Activated naive CD4-positive, alpha-beta T cell treated with anti-CD3 and anti-CD28 coated beads for 36 hours (primary cell): ENCODE measurements at regions not wholly inside any gene's neighbourhood (a gene's known extent, or its start where the extent isn't known, plus 50 kb on each side); places are given as distances from the start of the nearest gene placed in this dataset.
"Not testable (repeated sequence)": the region's sequence is repeated elsewhere in the genome, so short reads cannot be mapped to it uniquely, and the experiment has no call there.

ENCODE experiments used
- CTCF ChIA-PET: fragments of 350-600 bp; sonication (Branson Sonifier 250); formaldehyde crosslinking; loops from one replicate; lab custom pipeline; 2021; ENCODE audit warnings: antibody characterized with exemption; lab: Charles Lee
- DNase-seq: peaks from one replicate; pipeline ENCODE4 v3.0.0-alpha.2; 2020
- H3K27ac Mint-ChIP-seq: one replicate; pipeline ENCODE4 v1.8.0; 2021; ENCODE audit warnings: mild to moderate bottlenecking, mixed read lengths
- H3K27me3 Mint-ChIP-seq: one replicate; pipeline ENCODE4 v1.8.0; 2021; ENCODE audit warnings: low read depth, mixed read lengths
- H3K36me3 Mint-ChIP-seq: one replicate; pipeline ENCODE4 v1.8.0; 2021; ENCODE audit warnings: low read depth, mixed read lengths
- H3K4me1 Mint-ChIP-seq: one replicate; pipeline ENCODE4 v1.8.0; 2021; ENCODE audit warnings: low read depth, mixed read lengths
- H3K4me3 Mint-ChIP-seq: one replicate; pipeline ENCODE4 v1.8.0; 2021; ENCODE audit warnings: mild to moderate bottlenecking, moderate library complexity, mixed read lengths
- H3K9me3 Mint-ChIP-seq: one replicate; pipeline ENCODE4 v1.8.0; 2021; ENCODE audit warnings: mixed read lengths
- intact Hi-C: fragments of 100-400 bp; cut with micrococcal nuclease; formaldehyde crosslinking; loops from one replicate; pipeline ENCODE4 v1.15.1; 2023

DNA sequence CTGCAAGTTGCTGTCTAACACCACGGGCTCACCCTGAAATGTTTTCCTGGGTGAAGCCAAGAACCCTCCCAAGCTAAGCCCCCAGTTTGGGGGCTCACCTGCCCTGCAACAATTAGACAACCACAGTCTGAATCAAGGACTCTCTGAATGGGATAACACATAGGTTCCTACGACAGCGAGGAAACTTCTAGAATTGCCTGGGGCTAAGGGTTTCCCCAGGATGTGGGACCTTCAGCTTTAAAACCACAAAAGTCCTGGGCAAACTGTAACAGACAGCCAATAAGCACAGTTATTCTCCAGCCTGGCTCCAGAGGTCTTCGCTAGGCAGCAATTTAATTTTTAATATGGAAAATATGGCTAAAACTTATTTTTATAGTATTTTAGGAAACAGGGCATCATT is 162.6 kb downstream of the PRKX start:
- Mint-ChIP-seq H3K36me3 (no peaks in the 10 kb centered on the region), H3K4me1 (no peaks in the 10 kb centered on the region), H3K4me3 (no peak overlapping the region), H3K27ac (no peak overlapping the region), H3K27me3 (peaks cover 15% of the 10 kb centered on the region), H3K9me3 (no peaks in the 10 kb centered on the region)
- DNase-seq = no peak
- CTCF ChIA-PET = no interaction called here
- intact Hi-C loops = no loop called here

DNA sequence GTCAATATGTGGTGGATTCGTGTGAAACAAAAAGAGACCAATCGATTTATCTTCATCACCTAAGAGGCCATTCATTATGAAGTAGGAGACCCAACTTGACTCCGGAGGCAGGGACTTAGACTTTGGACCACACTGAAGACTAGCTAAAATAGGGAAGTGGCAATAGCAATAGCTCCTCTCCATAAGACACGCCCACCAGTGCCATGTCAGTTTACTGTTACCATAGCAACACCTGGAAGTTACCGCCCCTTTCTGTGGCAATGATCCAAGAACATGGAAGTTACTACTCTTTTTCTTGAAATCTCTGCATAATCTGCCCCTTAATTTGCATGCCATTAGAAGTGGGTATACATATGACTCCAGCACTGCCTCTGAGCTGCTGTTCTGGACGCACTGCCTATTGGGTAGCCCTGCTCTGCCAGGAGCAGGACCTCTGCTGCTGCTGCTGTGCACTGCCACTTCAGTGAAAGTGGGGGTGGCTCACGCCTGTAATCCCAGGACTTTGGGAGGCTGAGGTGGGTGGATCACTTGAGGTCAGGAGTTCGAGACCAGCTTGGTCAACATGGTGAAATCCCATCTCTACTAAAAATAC is 163.2 kb downstream of the PRKX start:
- intact Hi-C loops = no loop called here
- no peaks in the 10 kb centered on the region for H3K4me1 Mint-ChIP-seq
- H3K36me3 Mint-ChIP-seq = no peaks in the 10 kb centered on the region
- no peak for DNase-seq
- no peak overlapping the region for H3K4me3 Mint-ChIP-seq
- no peak overlapping the region for H3K27ac Mint-ChIP-seq
- peaks cover 15% of the 10 kb centered on the region for H3K27me3 Mint-ChIP-seq
- CTCF ChIA-PET = no interaction called here
- H3K9me3 Mint-ChIP-seq = no peaks in the 10 kb centered on the region

DNA sequence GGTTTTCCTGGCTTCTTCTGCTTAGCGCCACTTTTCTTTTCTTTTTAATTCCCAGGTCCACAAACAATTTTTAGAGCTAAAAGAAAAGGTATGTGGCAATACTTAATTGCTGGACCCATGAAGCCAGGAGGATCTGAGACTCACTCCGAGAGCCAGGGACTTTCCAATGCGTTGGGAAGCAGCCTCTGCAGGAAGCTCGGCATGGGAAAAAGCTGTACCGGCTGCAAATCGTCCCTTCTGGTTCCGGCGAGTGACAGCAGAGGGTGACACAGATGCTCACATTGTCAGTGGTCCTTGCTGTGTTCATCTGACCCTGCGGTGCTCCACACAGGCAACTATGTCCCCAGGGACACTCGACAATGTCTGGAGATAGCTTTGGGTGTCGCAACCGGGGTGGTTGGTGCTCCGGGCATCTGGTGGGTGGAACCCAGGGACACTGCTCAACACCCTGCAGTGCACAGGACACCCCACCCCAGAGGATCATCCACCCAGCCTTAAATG is 164.0 kb downstream of the PRKX start:
- peaks cover 15% of the 10 kb centered on the region for H3K27me3 Mint-ChIP-seq
- no peaks in the 10 kb centered on the region for H3K4me1 Mint-ChIP-seq
- no peaks in the 10 kb centered on the region for H3K36me3 Mint-ChIP-seq
- no peaks in the 10 kb centered on the region for H3K9me3 Mint-ChIP-seq
- no peak overlapping the region for H3K4me3 Mint-ChIP-seq
- CTCF ChIA-PET = no interaction called here
- no peak overlapping the region for H3K27ac Mint-ChIP-seq
- intact Hi-C loops = no loop called here
- DNase-seq = no peak

DNA sequence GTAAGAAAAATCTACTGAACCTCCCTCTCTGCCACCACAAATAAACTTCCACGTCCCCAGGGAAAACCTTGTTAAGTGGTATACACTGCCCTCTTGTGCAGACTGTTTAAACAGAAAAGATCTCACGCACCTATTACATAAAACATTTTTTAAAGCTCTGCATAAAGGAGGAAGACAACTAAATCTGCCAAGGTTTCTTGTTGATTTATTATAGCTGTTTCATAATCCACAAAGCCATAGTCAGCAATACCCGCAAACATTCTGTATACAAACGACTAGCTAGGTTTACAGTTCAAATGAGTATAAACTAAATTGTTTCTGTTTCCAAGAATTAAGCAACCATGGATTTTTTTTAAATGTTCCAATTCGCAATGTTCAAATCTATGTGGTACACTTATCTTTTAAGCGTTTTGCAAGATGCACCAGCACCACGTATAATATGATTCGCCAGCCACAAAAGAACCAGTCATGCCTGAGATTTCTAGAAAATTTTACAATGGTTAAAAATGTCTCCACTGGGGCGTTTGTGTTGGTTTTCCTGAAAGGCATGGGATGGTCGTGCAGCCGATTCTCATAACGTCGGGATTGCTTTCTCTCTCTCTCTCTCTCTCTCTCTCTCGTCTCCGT is 164.6 kb downstream of the PRKX start:
- Mint-ChIP-seq H3K4me1 (no peaks in the 10 kb centered on the region), H3K27me3 (peaks cover 15% of the 10 kb centered on the region), H3K36me3 (no peaks in the 10 kb centered on the region), H3K27ac (no peak overlapping the region), H3K9me3 (no peaks in the 10 kb centered on the region), H3K4me3 (no peak overlapping the region)
- no peak for DNase-seq
- intact Hi-C loops = no loop called here
- CTCF ChIA-PET = no interaction called here

DNA sequence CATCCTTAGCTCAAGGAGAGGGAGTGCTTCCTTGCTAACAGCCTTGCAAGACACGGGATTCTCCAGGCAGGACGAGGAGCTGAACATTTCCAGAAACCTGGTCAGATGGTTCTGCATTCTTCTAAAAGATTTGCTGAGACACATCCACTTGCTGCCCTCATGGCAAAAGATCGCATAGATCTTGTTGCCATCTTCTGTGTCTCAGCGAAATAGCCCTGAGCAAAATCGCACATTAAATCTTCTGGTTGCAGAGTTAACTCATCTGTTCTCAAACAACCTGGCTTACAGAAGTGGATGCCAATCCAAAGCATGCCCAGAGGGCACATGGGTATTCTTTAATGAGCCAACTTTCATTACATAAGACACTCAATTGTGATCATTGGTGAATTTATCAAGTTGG is 167.5 kb downstream of the PRKX start:
- H3K4me3 Mint-ChIP-seq = no peak overlapping the region
- H3K36me3 Mint-ChIP-seq = no peaks in the 10 kb centered on the region
- H3K27me3 Mint-ChIP-seq = peaks cover 16% of the 10 kb centered on the region
- no peak for DNase-seq
- no peak overlapping the region for H3K27ac Mint-ChIP-seq
- H3K4me1 Mint-ChIP-seq = no peaks in the 10 kb centered on the region
- intact Hi-C loops = no loop called here
- H3K9me3 Mint-ChIP-seq = peaks cover 9% of the 10 kb centered on the region
- CTCF ChIA-PET = no interaction called here

DNA sequence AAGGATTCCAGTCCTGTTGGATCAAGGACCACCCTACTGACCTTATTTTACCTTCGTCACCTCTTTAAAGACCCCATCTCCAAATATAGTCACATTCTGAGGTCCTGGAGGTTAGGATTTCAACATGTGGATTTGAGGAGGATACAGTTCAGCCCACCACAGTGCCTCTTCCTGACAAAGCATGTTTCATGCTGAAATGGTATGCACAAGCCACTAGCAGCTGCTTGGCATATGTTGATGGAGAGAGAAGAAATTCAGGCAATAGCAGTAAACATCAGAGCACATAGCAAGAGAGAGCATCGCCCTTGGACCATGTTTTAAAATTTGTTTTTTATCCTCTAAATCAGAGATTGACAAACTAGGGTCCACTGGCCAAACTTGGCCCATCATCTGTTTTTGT is 172.1 kb downstream of the PRKX start:
- no peak for DNase-seq
- Mint-ChIP-seq H3K9me3 (peaks cover 9% of the 10 kb centered on the region), H3K36me3 (no peaks in the 10 kb centered on the region), H3K4me3 (no peak overlapping the region), H3K4me1 (no peaks in the 10 kb centered on the region), H3K27ac (no peak overlapping the region), H3K27me3 (peaks cover 6% of the 10 kb centered on the region)
- intact Hi-C loops = no loop called here
- CTCF ChIA-PET = no interaction called here

DNA sequence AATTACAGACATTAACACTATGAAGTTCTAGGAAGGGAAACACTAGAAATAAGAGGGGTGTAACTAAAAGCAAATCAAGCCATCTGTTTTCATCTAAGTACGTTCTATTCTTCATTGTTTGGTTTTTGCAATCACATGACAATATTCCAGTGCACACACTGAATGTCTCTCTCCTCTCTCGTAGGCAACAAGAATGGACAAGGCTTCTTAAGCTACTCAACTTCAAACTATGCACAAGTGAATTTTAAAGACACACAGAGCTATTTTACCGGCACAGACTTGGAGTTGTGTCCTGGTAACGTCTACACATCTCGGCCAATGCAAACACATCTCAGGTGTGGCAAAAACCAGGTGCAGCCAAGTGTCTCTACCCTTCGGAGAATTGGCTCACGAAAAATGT is 173.3 kb downstream of the PRKX start:
- CTCF ChIA-PET = no interaction called here
- intact Hi-C loops = no loop called here
- H3K4me1 Mint-ChIP-seq = no peaks in the 10 kb centered on the region
- no peak overlapping the region for H3K27ac Mint-ChIP-seq
- peaks cover 10% of the 10 kb centered on the region for H3K27me3 Mint-ChIP-seq
- DNase-seq = no peak
- H3K4me3 Mint-ChIP-seq = no peak overlapping the region
- H3K36me3 Mint-ChIP-seq = no peaks in the 10 kb centered on the region
- peaks cover 9% of the 10 kb centered on the region for H3K9me3 Mint-ChIP-seq

DNA sequence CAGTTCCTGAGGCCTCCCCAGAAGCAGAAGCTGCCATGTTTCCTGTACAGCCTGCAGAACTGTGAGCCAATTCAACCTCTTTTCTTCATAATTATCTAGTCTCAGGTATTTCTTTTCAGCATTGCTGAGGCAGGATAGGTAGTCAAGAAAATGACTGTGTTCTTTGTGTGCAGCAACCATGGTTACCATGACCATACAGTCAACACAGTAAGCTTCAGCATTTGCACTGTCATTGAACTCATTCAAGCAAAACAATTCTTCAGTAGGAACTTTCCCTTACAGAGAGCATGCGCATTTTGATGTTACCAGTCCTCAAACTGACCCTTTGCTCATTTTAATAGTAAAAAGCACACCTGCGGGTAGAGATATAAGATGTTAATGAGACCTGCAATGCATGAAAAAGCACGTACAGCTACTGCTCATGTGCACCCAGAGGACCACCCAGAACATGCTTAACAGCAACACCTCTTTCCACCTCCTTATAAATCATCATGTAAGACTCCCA is 180.8 kb downstream of the PRKX start:
- Mint-ChIP-seq H3K4me3 (no peak overlapping the region), H3K36me3 (no peaks in the 10 kb centered on the region), H3K27ac (no peak overlapping the region), H3K27me3 (peaks cover 13% of the 10 kb centered on the region), H3K9me3 (no peaks in the 10 kb centered on the region), H3K4me1 (no peaks in the 10 kb centered on the region)
- CTCF ChIA-PET = no interaction called here
- no peak for DNase-seq
- intact Hi-C loops = no loop called here

DNA sequence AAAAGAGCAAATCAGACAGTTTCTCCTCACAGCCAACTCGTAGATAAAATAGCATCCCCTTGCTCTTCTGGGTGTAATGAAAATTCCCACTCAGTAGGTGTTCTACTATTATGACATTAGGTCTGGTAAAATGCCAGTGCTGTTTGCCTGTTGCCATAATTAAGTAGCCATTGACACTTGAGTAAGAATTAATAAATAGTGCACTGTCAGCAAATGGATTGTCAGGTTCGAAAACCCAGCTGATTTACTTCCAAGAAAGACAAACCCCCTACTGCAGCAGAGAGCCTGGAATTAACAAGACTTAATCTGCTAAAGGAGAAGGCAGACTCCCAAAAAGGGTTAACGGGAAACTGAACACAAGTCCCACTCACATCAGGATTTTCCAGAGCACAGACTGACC is 182.0 kb downstream of the PRKX start:
- H3K27me3 Mint-ChIP-seq = peaks cover 13% of the 10 kb centered on the region
- intact Hi-C loops, H3K4me1 Mint-ChIP-seq, CTCF ChIA-PET, H3K36me3 Mint-ChIP-seq, H3K9me3 Mint-ChIP-seq, DNase-seq, H3K27ac Mint-ChIP-seq, H3K4me3 Mint-ChIP-seq: not testable (repeated sequence)

DNA sequence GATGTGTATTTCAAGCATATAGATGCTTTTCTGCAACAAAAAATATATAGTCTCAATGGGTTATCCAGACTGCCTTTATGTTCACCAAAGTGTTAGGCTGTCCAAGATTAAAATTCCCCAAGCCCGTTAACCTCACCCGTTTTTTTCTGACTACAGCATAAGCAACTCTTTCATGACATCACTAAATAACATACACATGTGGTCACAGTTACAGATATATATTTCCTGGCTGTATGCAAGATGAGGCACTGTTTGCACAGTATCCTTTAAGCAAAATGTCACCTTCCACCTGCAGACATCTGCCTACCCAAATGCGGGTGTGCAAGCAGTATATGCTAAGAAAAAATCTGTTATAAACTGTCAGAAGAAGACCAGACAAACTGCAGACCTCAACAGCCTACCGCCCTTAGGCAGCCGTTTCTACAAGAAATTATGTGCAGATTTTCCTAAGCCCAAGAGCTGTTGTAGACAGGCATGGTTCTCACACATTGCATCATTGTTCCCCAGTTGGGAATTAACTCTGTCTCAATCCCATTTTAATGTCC is 183.1 kb upstream of the MXRA5 start:
- no peaks in the 10 kb centered on the region for H3K4me1 Mint-ChIP-seq
- DNase-seq = no peak
- H3K27me3 Mint-ChIP-seq = peaks cover 7% of the 10 kb centered on the region
- H3K4me3 Mint-ChIP-seq = no peak overlapping the region
- no peaks in the 10 kb centered on the region for H3K9me3 Mint-ChIP-seq
- intact Hi-C loops = no loop called here
- H3K36me3 Mint-ChIP-seq = no peaks in the 10 kb centered on the region
- CTCF ChIA-PET = no interaction called here
- H3K27ac Mint-ChIP-seq = no peak overlapping the region

DNA sequence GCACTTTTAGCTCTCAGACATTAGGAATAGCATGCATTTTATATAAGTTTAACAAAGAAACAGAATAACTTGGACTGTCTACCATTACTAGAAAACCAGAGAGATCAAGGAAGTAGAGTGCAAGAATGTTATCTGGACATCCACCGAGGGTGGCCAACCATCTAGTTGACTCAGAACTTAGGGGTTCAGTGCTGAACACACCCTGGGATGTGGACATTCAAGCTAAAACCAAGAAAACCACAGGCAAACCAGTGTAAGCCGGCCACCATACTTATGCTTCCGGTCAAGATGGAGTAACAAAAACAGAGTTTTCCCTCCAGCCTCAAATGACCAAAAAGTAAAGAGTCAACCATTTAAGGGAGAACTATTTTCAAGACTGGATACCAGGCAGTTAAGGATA is 181.4 kb upstream of the MXRA5 start:
- no peaks in the 10 kb centered on the region for H3K9me3 Mint-ChIP-seq
- H3K36me3 Mint-ChIP-seq = no peaks in the 10 kb centered on the region
- CTCF ChIA-PET = no interaction called here
- H3K4me3 Mint-ChIP-seq = no peak overlapping the region
- no peaks in the 10 kb centered on the region for H3K4me1 Mint-ChIP-seq
- intact Hi-C loops = no loop called here
- DNase-seq = no peak
- H3K27ac Mint-ChIP-seq = no peak overlapping the region
- peaks cover 2% of the 10 kb centered on the region for H3K27me3 Mint-ChIP-seq

DNA sequence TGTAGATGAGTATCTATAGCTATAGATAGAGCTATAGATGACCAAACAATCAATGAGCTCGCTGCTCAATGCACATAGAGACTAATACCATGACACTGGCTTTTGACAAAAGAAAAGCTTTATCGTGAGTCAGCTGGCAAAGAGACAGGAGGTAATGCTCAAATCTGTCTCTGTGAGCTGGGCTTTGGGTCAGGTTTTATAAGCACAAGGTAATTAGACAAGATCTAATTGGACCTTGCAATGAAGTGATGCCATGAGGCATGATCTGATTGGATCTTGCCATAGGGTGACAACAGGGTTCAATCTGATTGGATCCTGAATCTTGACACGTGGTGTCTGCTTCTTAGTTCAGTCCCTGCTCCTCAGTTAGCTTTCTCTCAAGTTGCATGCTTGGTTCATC is 180.7 kb upstream of the MXRA5 start:
- H3K4me3 Mint-ChIP-seq = no peak overlapping the region

DNA sequence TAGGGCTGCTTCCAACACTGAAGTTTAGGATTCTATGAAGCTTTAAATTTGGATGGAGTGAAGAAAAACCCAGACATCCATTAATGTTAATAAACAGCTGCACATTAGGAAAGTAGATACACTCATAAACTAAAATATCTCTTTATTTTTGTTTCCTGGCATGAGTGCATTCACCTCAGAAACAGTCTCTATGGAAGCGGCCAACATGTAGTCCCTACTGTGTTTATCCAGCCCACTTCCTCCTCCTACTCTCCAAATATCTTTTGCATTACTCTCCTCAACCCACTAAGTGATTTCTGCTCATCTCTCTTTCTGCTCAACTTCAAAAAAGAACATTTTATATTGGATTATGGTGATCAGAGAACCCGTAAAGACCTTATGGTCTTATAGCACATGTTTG is 180.3 kb upstream of the MXRA5 start:
- Mint-ChIP-seq H3K36me3 (no peaks in the 10 kb centered on the region), H3K4me3 (no peak overlapping the region)
- DNase-seq = no peak

More for the DNA sequence above, 180.7 kb upstream of the MXRA5 start:
- no peak overlapping the region for H3K27ac Mint-ChIP-seq
- H3K4me1 Mint-ChIP-seq = no peaks in the 10 kb centered on the region
- intact Hi-C loops = no loop called here
- H3K27me3 Mint-ChIP-seq = peaks cover 2% of the 10 kb centered on the region
- H3K36me3 Mint-ChIP-seq = no peaks in the 10 kb centered on the region
- no peaks in the 10 kb centered on the region for H3K9me3 Mint-ChIP-seq
- CTCF ChIA-PET = interaction anchor here (0.6 kb wide), 1 partner anchor 272 kb away, joined by 3 read pairs; no protein-coding TSS in a partner anchor
- no peak for DNase-seq

More for the DNA sequence above, 180.3 kb upstream of the MXRA5 start:
- CTCF ChIA-PET = interaction anchor here (0.6 kb wide), 1 partner anchor 272 kb away, joined by 3 read pairs; no protein-coding TSS in a partner anchor
- Mint-ChIP-seq H3K9me3 (no peaks in the 10 kb centered on the region), H3K27me3 (peaks cover 2% of the 10 kb centered on the region), H3K4me1 (no peaks in the 10 kb centered on the region), H3K27ac (no peak overlapping the region)
- intact Hi-C loops = no loop called here
